GM18499 (cell line): ENCODE measurements at regions not wholly inside any gene's neighbourhood (a gene's known extent, or its start where the extent isn't known, plus 50 kb on each side); places are given as distances from the start of the nearest gene placed in this dataset.
"Not testable (repeated sequence)": the region's sequence is repeated elsewhere in the genome, so short reads cannot be mapped to it uniquely, and the experiment has no call there.

Experiments used
- ATAC-seq: cut with Tn5 transposase; IDR thresholded peaks from one replicate; pipeline ENCODE4 v1.9.1; 2021; ENCODE audit warnings: moderate number of reproducible peaks; ENCODE audit not compliant: insufficient read depth, unreplicated experiment

- not testable (repeated sequence) for ATAC-seq
Measured at GRCh38 chrX:26444417-26444816, 228.4 kb downstream of the MAGEB5 start.

GRCh38 chrX:26442340-26442739, 226.4 kb downstream of the MAGEB5 start:
- no peak for ATAC-seq

GRCh38 chrX:26414534-26414933, 198.6 kb downstream of the MAGEB5 start:
- no peak for ATAC-seq

GRCh38 chrX:26411045-26411444, 195.1 kb downstream of the MAGEB5 start:
- ATAC-seq = no peak

GRCh38 chrX:26409636-26410035, 193.7 kb downstream of the MAGEB5 start:
- ATAC-seq = no peak

GRCh38 chrX:26387906-26388305, 171.9 kb downstream of the MAGEB5 start:
- no peak for ATAC-seq

GRCh38 chrX:26376037-26376708, 160.2 kb downstream of the MAGEB5 start:
- ATAC-seq = no peak

GRCh38 chrX:26375346-26375745, 159.4 kb downstream of the MAGEB5 start:
- no peak for ATAC-seq

- no peak for ATAC-seq
Measured at GRCh38 chrX:26373829-26374228, 157.9 kb downstream of the MAGEB5 start.

GRCh38 chrX:26352891-26353430, 137.0 kb downstream of the MAGEB5 start:
- ATAC-seq = no peak

- no peak for ATAC-seq
Measured at GRCh38 chrX:26347171-26347570, 131.2 kb downstream of the MAGEB5 start.

GRCh38 chrX:26334232-26334631, 118.3 kb downstream of the MAGEB5 start:
- ATAC-seq = no peak

GRCh38 chrX:26328608-26329319, 112.8 kb downstream of the MAGEB5 start:
- ATAC-seq = no peak

- no peak for ATAC-seq
Measured at GRCh38 chrX:26309262-26309661, 93.3 kb downstream of the MAGEB5 start.

- ATAC-seq = no peak
Measured at GRCh38 chrX:26295425-26295824, 79.5 kb downstream of the MAGEB5 start.

GRCh38 chrX:26286836-26287235, 70.9 kb downstream of the MAGEB5 start:
- no peak for ATAC-seq
